B cell (primary cell): ENCODE measurements at regions not wholly inside any gene's neighbourhood (a gene's known extent, or its start where the extent isn't known, plus 50 kb on each side); places are given as distances from the start of the nearest gene placed in this dataset.

Experiments used
- ATAC-seq: fragments of 200-7000 bp; cut with Tn5 transposase; one replicate; pipeline ENCODE4 v1.10.0; 2021; ENCODE audit warnings: low read depth, mild to moderate bottlenecking, moderate number of reproducible peaks, moderate library complexity
- CTCF ChIA-PET: fragments of 350-600 bp; sonication (Branson Sonifier 250); formaldehyde crosslinking; loops from one replicate; lab custom pipeline; 2021; ENCODE audit warnings: antibody characterized with exemption, inconsistent platforms; lab: Charles Lee
- POLR2A ChIA-PET: fragments of 350-600 bp; sonication (Branson Sonifier 250); formaldehyde crosslinking; loops from one replicate; lab custom pipeline; 2021; ENCODE audit warnings: antibody characterized with exemption; lab: Charles Lee
- DNase-seq: peaks from one replicate; pipeline ENCODE4 v3.0.0; 2013
- H2AFZ ChIP-seq: 2 replicates; pipeline ENCODE4 v1.6.1; 2012; ENCODE audit warnings: mild to moderate bottlenecking, low read depth, low read length; ENCODE audit not compliant: insufficient read depth, poor library complexity, severe bottlenecking
- H3K27ac ChIP-seq, 2 donors: 1 replicate in 1 of 2; 2 replicates in 1 of 2; pipeline ENCODE4 v1.5.1; 2012 to 2013; ENCODE audit warnings: low read length in 2 of 2, mild to moderate bottlenecking in 2 of 2, moderate library complexity in 1 of 2
- H3K27me3 ChIP-seq, 4 experiments: fragments of 200-600 bp in 1 of 4; sonication (generic) in 1 of 4; replicated peaks in 1 of 4; 1 replicate in 2 of 4; 2 replicates in 2 of 4; pipeline versions ENCODE4 v1.6.1 to v1.7.0; 2013 to 2016; ENCODE audit warnings: low read length in 3 of 4, mild to moderate bottlenecking in 2 of 4, mixed read lengths in 1 of 4, moderate library complexity in 1 of 4; ENCODE audit not compliant: insufficient read depth in 4 of 4, control insufficient read depth in 3 of 4; ENCODE audit errors: control extremely low read depth in 1 of 4
- H3K36me3 ChIP-seq, 2 experiments: replicated peaks in 1 of 2; 1 replicate in 1 of 2; 2 replicates in 1 of 2; pipeline versions ENCODE4 v1.6.1 to v1.7.1; 2013; ENCODE audit warnings: low read length in 1 of 2; ENCODE audit not compliant: insufficient read depth in 2 of 2, control insufficient read depth in 1 of 2; ENCODE audit errors: control extremely low read depth in 1 of 2, extremely low read depth in 1 of 2
- H3K4me1 ChIP-seq, 2 donors: fragments of 200-600 bp in 1 of 2; sonication (generic) in 1 of 2; 1 replicate in 1 of 2; 2 replicates in 1 of 2; pipeline versions ENCODE4 v1.5.1 to v1.6.1; 2013 to 2017; ENCODE audit warnings: low read length in 2 of 2; ENCODE audit not compliant: control insufficient read depth in 2 of 2, insufficient read depth in 2 of 2
- H3K4me2 ChIP-seq: replicated peaks from 2 replicates; pipeline ENCODE3; 2012; ENCODE audit warnings: mild to moderate bottlenecking, low read depth, low read length; ENCODE audit not compliant: poor library complexity, severe bottlenecking
- H3K4me3 ChIP-seq, 5 experiments: fragments of 200-600 bp in 1 of 5; sonication (generic) in 1 of 5; 1 replicate in 3 of 5; 2 replicates in 2 of 5; pipeline versions ENCODE4 v1.5.1 to v1.7.0; 2011 to 2016; ENCODE audit warnings: low read length in 4 of 5, mild to moderate bottlenecking in 4 of 5, low read depth in 2 of 5, control low read depth in 1 of 5, moderate library complexity in 1 of 5; ENCODE audit not compliant: insufficient read depth in 1 of 5; ENCODE audit errors: control extremely low read depth in 1 of 5, extremely low read depth in 1 of 5
- H3K79me2 ChIP-seq: fragments of 200-600 bp; sonication (generic); one replicate; pipeline ENCODE4 v1.6.0; 2016; ENCODE audit warnings: low read length; ENCODE audit not compliant: control insufficient read depth, insufficient read depth
- H3K9ac ChIP-seq: fragments of 200-600 bp; sonication (generic); 2 replicates; pipeline ENCODE4 v1.6.1; 2017; ENCODE audit warnings: mild to moderate bottlenecking, low read length, moderate library complexity
- H3K9me3 ChIP-seq, 3 donors: one replicate each; pipeline versions ENCODE4 v1.6.1 to v1.7.1; 2013; ENCODE audit warnings: low read length in 2 of 3; ENCODE audit not compliant: control insufficient read depth in 2 of 3, insufficient read depth in 1 of 3; ENCODE audit errors: control extremely low read depth in 1 of 3
- H4K20me1 ChIP-seq: 2 replicates; pipeline ENCODE4 v1.6.0; 2012; ENCODE audit warnings: mild to moderate bottlenecking, low read length; ENCODE audit not compliant: insufficient read depth, control insufficient read depth, poor library complexity, severe bottlenecking
- H3K27ac Mint-ChIP-seq: one replicate; pipeline ENCODE4 v1.8.0; 2021; ENCODE audit warnings: mixed read lengths
- H3K27me3 Mint-ChIP-seq: one replicate; pipeline ENCODE4 v1.8.0; 2021; ENCODE audit warnings: mixed read lengths
- H3K4me1 Mint-ChIP-seq: one replicate; pipeline ENCODE4 v1.8.0; 2021; ENCODE audit warnings: mixed read lengths
- H3K4me3 Mint-ChIP-seq: one replicate; pipeline ENCODE4 v1.8.0; 2021; ENCODE audit warnings: mixed read lengths
- H3K9me3 Mint-ChIP-seq: one replicate; pipeline ENCODE4 v1.8.0; 2022; ENCODE audit warnings: mixed read lengths; ENCODE audit not compliant: insufficient read depth
- CTCF ChIP-seq: fragments of 200-600 bp; IDR thresholded peaks from one replicate; pipeline ENCODE4 v1.8.0; 2022; ENCODE audit warnings: antibody characterized with exemption, mild to moderate bottlenecking
- EZH2 ChIP-seq: IDR thresholded peaks from 2 replicates; pipeline ENCODE4 v1.6.1; 2012; ENCODE audit warnings: borderline replicate concordance, low read depth, mild to moderate bottlenecking, moderate library complexity, low read length; ENCODE audit not compliant: insufficient read depth, poor library complexity, severe bottlenecking
- WGBS: methylation state at CpG from one replicate; pipeline ENCODE4 v1.1.5; 2013; ENCODE audit warnings: missing lambda C conversion rate; ENCODE audit not compliant: insufficient coverage; 5-methylcytosine and 5-hydroxymethylcytosine counted together
- intact Hi-C: fragments of 100-400 bp; cut with micrococcal nuclease; formaldehyde crosslinking; loops from one replicate; pipeline ENCODE4 v1.10.0; 2022

DNA sequence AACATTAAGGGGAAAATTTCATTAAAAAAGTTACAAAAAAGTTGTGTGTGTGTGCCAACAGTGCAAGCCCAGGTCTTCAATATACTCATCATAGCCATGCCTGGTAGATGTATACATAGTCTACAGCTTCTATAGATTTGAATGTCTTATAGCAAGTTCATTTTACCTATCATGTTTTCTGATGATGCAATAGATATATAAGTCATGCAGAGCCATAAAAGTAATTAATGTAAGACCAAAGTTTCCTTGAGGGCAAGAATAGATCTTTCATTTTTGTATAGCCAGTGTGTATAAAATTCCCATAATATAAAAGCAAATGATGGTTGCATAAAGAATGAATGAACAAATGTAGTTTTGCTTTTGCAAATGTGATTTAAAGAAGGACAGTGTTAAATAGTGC, 1138.4 kb downstream of the TBL1XR1 start:
- H3K27me3 ChIP-seq: no peaks in the 10 kb centered on the region
- TF ChIP-seq CTCF (no peak), EZH2 (no peak)
- H2AFZ ChIP-seq: no peak overlapping the region
- ATAC-seq (no peak), DNase-seq (no peak)
- H3K9ac ChIP-seq: no peak overlapping the region
- no peaks in the 10 kb centered on the region for H4K20me1 ChIP-seq
- no peaks in the 10 kb centered on the region for H3K4me1 ChIP-seq
- H3K27me3 Mint-ChIP-seq: no peaks in the 10 kb centered on the region
- peaks cover 0 to 4% (median 0%) of the 10 kb centered on the region in 3 donors for H3K9me3 ChIP-seq
- no peak overlapping the region for H3K4me3 Mint-ChIP-seq
- no peaks in the 10 kb centered on the region for H3K79me2 ChIP-seq
- no peaks in the 10 kb centered on the region for H3K9me3 Mint-ChIP-seq
- H3K4me2 ChIP-seq: no peak overlapping the region
- no peak overlapping the region for H3K27ac ChIP-seq
- no peak overlapping the region for H3K27ac Mint-ChIP-seq
- POLR2A ChIA-PET: no interaction called here
- intact Hi-C loops: no loop called here
- CTCF ChIA-PET: interaction anchor here (0.6 kb wide), 1 partner anchor 1072 kb away, joined by 3 read pairs; no protein-coding TSS in a partner anchor
- no peaks in the 10 kb centered on the region for H3K36me3 ChIP-seq
- no peak overlapping the region for H3K4me3 ChIP-seq
- no peaks in the 10 kb centered on the region for H3K4me1 Mint-ChIP-seq

DNA sequence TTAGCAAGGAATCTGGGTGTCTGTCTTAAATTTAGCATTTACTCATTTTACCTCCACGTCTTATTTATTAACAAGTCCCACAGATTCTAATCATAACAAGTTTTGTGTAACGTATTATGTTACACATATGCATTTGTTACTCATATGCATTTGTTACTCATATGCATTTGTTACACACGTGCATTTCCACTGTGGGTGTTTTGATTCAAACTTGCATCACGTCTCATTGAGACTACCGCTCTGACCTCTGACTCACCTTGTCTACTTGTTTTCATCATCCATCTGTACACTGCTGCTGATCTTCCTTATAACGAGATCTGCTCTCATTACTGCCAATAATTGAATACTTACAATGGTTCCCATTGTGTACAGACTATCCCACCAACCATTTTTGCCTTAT, 1141.4 kb downstream of the TBL1XR1 start:
- H3K4me3 Mint-ChIP-seq: no peak overlapping the region
- no peaks in the 10 kb centered on the region for H3K27me3 Mint-ChIP-seq
- POLR2A ChIA-PET: no interaction called here
- no peak overlapping the region for H3K27ac Mint-ChIP-seq
- 86% methylated on average over 3 of the region's 6 CpGs for WGBS
- no peaks in the 10 kb centered on the region for H3K36me3 ChIP-seq
- peaks cover 2% of the 10 kb centered on the region for H3K9me3 Mint-ChIP-seq
- no peak for TF ChIP-seq EZH2
- no peak for TF ChIP-seq CTCF
- H3K4me1 ChIP-seq: no peaks in the 10 kb centered on the region
- H3K4me2 ChIP-seq: no peak overlapping the region
- ATAC-seq (no peak), DNase-seq (no peak)
- CTCF ChIA-PET: no interaction called here
- H4K20me1 ChIP-seq: no peaks in the 10 kb centered on the region
- no peak overlapping the region for H3K4me3 ChIP-seq
- no peak overlapping the region for H2AFZ ChIP-seq
- H3K27ac ChIP-seq: no peak overlapping the region
- no peaks in the 10 kb centered on the region for H3K9me3 ChIP-seq
- no peak overlapping the region for H3K9ac ChIP-seq
- no peaks in the 10 kb centered on the region for H3K4me1 Mint-ChIP-seq
- intact Hi-C loops: no loop called here
- H3K79me2 ChIP-seq: no peaks in the 10 kb centered on the region
- H3K27me3 ChIP-seq: no peaks in the 10 kb centered on the region
